ENCODE measurements at regions not wholly inside any gene's neighbourhood (a gene's known extent, or its start where the extent isn't known, plus 50 kb on each side); places are given as distances from the start of the nearest gene placed in this dataset.

DNA sequence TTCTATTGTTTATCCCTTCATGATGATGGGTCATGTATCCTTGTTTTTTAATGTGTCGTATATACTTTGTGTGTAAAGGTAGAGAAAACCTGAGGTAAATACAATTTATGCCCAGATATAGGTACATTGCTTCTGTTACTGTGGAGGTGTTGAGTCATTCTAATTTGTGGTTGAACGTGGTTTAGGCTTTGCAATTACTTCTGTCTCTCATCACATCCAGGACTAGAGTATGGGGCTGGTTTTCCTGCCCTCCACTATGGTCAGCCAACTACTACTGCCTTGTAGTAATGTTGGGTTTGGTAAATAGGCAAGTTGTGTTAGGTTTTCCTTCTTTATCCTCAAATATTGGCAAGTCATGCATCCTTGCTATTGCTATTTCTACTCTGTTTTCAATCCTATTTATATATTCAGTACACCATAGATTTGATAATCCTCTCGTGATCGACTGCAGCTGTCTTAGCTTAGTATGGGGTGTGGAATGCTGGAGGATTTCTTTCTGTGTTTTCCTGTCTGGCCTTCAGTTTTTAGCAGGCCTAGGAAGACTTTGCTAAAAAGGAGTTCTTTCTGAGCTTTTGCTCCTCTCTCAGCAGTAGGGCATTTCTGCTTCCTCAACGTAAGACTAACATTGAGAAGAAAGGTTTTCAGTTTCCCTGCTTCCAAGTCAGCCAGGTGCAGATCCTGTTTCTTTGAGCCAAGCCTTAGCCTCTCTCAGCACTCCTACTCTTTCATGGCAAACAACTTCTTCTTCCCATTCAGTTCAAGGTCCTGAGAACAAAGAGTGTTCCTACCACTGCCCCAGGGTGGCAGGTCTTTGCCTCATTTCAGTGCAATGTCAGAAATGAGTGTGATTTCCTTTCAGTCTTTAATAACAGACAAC, 844.4 kb upstream of the CDH18 start:
- TF ChIP-seq, protein P1, sequence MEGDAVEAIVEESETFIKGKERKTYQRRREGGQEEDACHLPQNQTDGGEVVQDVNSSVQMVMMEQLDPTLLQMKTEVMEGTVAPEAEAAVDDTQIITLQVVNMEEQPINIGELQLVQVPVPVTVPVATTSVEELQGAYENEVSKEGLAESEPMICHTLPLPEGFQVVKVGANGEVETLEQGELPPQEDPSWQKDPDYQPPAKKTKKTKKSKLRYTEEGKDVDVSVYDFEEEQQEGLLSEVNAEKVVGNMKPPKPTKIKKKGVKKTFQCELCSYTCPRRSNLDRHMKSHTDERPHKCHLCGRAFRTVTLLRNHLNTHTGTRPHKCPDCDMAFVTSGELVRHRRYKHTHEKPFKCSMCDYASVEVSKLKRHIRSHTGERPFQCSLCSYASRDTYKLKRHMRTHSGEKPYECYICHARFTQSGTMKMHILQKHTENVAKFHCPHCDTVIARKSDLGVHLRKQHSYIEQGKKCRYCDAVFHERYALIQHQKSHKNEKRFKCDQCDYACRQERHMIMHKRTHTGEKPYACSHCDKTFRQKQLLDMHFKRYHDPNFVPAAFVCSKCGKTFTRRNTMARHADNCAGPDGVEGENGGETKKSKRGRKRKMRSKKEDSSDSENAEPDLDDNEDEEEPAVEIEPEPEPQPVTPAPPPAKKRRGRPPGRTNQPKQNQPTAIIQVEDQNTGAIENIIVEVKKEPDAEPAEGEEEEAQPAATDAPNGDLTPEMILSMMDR (IDR thresholded peaks at IDR 0.05): no peak
- TF ChIP-seq POLR2A (IDR thresholded peaks at IDR 0.05): no peak

Data from testis (tissue), 2 donors.